ENCODE measurements at regions not wholly inside any gene's neighbourhood (a gene's known extent, or its start where the extent isn't known, plus 50 kb on each side); places are given as distances from the start of the nearest gene placed in this dataset.

DNA sequence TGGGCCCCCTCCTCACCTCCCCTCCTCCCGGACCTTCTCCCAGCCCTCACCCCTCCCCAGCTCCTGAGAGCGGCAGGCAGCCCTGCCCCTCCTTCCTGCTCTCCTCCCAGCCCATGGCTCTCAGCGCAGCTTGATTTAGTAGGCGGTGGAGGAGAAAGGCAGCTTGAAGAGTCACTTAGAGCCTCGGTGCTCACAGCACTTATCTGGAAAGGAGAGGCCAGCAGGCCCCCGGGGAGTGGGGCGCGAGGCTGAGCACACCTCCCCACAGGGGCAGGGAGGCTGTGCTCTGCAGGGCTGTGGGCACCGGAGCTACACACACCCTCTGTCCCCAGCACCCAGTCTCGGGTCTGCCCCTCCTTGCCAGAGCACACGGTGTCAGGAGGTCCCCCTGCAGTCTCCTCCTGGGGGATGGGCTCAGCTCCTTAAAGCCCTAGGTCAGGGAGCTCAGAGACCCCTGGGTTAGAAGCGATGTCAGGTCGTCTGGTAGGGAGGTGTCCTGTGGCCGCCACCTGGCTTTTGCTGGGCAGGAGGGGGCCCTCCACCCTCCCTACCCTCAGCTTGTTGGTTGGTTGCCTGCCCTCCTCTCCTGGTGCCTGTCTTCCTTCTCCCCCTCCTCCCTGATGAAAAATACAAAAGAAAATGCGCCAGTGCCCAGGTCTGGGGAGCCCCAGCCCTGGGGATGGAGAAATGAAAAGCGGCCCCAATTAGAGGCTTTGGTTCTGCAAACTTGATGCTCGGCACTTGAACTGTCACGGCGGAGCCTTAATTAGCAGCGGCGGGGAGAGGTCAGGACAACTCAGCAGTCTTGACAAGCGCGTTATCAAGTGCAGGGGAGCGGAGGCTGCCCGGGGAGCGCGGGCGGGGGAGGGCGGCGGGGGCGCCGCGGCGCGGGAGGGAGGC is 151.1 kb upstream of the GSE1 start:
- no peak for DNase-seq (ENCODE audit: extremely low read depth in 1 of 2, low read depth in 1 of 2)

DNA sequence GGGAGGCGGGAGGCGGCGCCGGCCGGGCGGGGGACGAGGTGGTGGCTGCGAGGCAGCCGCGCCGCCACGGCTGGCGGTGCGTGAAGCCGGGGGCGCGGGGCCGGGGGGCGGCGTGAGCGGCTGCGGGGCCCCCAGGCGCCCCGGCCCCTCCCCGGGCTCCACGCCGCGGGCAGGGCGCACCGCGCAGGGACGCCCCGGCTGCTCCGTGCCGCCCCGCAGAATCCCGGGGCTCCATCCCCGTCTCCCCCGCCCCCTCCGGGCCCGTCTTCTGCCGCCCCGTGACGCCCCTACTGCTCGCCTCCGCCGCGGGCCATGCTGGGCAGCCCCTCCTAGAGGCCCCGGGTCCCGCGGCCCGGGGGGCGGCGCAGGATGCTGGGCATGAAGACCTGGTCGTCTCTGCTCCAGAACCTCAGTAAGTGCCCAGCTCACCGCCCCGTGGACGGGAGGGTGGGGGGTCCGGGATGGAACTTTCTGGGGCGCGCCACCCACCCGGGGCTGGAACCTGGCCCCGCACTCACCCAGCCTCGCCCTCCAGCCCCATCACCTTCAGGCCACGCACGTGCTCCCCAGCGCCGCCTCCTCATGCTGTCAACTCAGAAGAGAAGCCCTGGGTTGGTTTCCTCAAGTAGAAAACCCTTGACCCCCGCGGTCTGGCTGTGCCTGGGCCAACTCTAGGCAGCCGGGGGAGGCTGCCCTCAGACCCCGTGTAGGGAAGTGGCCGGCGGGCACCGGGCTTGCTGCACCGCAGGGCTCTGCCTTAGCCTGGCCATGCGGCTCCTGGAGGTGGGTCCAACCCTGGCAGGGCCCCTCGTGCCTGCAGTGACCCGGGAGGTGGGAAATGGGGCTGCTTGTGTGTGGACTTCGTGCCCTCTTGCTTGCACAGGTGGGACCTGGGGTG is 150.2 kb upstream of the GSE1 start:
- DNase-seq (ENCODE audit: extremely low read depth in 1 of 2, low read depth in 1 of 2), result no peak

DNA sequence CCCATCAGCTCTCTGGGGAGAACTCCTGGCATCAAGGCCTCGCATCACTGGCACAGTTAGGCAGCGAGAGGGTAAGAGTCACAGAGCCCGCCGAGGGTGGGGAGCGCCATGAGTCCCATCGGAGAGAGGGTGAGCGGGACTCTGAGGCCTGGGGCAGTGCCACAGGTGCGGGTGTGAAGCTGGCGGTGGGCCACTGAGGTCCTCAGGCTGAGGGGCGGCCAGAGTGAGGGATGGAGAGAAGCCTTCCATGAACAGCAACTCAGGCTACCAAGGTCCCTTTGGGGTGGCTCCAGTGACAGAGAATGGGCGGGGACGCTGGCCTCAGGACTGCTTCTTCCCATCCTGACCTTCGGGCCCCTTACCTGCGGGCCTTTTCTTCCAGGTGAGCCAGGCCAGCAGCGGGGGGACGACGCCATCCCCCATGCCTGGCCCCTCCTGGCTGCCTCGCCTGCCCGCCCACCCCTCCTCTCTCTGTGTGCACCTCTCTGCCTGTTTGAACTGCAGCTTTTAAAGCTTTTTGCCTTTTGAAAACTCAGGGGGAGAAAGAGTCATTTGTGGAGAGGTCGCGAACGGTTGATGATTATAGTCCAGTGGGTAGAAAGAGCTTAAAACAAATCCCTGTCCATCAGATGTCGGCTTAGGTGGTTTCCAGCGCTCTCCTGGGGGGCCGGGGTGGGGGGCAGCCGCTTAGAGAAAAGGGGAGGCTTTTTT is 149.3 kb upstream of the GSE1 start:
- DNase-seq (ENCODE audit: extremely low read depth in 1 of 2, low read depth in 1 of 2), result no peak

DNA sequence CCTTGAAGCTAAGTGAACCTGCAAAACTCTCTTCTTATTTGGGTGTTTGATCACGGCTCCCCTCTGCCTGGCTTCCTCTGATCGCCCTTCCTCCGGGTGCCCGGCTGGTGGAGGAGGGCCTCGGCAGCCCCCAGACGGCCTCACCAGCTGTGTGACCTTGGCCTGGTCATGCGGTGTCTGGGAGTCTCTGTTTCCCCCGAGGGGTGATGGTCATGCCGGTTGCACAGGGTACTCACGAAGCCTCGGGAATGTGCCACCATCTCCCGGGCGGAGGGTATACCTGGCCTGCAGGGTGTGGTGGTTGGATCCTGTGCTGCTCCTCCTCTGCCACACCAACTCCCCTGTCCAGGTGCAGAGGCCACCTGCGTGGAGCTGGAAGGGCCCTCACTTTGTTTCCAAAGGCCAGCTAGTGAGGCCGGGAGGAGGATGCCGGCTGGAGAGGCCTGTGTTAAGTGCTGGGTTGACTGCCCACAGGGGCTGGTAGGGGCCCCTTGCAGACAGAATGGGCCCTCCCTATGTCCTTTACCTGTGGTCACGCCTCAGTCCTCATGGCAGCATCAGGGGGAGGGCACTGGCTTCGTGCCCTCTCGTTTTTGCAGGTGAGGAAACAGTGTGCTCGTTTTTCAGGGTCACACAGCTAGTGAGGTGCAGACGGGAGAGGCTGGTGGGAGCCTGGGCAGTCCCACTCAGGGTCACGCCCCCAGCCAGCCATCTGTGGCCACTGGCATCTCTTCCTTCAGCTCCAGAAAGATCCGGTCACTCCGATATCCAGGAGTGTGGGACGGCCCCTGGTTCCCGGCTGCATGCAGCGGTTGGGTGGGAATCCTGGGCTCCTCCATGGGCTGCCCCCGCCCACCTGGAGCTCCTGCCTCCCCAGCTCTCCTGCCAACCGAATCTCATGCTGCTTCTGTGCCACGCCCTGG is 148.5 kb upstream of the GSE1 start:
- DNase-seq (ENCODE audit: extremely low read depth in 1 of 2, low read depth in 1 of 2), result no peak

DNA sequence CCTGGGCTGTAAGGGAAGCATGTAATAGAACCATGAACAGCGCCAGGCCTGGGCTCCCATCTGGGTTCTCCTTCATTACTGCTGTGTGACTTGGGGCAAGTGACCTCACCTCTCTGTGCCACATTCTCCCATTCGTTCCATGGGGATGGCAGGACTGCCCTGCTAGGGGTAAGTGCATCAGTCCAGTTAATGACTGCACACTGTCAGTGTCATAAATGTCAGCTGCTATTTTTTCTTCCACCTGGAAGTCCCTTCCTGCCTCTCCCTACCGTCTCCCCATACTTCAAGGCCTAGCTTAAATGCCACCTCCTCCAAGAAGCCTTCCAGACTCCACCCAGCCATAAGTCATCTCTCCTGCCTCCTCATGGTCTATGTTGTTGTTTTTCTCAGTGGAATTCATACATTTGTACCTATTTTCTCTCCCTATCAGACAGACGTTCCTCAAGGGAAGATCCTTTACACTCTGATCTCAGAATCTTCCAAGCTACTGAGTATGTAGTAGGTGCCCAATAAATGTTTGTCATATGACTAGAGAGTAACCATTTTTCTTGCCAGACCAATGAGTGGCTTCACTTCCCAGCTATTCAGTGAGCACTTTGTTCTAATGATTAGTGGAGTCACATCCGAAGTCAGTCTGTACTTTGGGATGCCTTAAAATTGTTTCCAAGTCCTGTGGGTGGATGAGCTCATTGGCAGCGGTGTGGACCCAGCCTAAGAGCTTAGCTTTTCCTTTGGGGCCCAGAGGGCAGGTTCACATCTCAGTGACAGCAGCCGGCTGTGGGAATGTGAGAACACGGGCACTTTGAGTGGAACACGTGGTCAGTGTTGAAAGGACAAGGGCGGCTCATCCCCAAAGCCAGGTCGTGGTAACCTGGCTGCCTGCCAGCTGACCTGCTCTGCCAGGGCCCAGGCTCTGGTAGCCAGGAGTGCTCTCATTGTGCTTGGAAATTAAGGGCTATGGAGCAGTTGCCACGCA is 147.5 kb upstream of the GSE1 start:
- no peak for DNase-seq (ENCODE audit: extremely low read depth in 1 of 2, low read depth in 1 of 2)

DNA sequence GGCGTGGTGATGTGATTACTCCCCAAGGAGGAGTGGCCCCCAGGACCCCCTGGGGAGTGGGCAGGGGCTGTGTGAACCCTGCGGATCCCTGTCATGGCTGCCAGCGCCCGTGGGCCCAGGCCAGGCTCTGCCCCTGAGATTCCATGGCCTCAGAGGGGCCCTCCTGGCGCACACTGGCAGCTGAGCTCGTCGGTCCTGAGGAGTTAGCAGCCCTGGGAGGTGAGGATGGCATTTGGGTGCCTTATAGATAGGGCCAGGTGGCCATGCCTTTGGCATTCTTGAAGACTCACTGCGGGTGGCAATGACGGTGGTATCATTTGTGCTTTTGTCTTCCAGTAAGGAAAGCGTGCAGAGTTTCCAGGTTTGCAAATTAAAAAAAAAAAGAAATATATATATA is 146.8 kb upstream of the GSE1 start:
- no peak for DNase-seq (ENCODE audit: extremely low read depth in 1 of 2, low read depth in 1 of 2)

DNA sequence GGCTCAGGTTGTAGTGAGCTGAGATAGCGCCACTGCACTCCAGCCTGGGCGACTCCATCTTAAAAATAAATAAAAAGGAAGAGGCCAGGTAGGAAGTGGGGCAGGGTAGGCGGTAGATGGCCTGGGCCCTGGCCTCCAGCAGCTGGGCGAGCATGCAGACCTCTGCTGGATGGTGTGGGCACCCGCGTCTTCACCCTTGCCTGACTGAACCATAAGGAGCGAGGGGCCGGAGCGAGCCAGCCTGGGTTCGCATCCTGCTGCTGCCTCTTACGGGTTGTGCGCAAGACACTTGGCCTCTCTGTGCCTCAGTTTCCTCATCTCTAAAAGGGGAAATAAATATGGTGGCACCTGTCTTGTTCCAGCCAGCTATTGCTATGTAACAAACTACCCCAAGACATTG is 146.1 kb upstream of the GSE1 start:
- no peak for DNase-seq (ENCODE audit: extremely low read depth in 1 of 2, low read depth in 1 of 2)

DNA sequence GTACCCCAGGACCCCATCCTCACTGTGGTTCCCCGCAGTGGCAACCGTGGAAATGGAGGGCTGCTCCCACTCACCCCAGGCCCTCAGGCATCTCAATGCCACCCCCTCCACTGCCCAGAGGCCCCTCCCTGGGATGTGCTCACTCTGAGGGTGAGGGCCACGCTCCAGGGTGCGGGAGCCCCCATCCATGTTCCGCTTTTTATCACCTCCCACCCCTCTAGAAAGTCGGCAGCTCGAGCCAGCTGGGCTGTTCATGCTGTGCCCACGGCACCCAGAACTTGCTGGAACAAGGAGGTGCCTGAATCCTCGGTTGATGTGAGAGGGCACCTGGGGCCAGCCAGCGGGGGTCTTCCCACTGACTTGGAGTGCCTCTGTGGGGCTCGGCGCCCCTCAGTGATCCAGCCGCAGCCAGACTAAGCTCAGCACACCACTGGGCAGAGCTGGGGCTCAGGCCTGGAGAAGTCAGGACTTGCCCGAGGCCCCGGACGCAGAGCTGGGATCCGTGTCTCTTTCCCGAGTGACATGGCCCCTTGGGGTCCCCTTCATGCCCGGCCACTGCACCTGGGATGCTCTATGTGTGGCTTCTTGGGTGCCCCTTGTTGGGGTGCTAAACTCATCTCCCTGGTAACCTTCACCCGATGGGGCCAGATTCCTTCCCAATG is 143.1 kb upstream of the GSE1 start:
- DNase-seq (ENCODE audit: extremely low read depth in 1 of 2, low read depth in 1 of 2), result no peak

DNA sequence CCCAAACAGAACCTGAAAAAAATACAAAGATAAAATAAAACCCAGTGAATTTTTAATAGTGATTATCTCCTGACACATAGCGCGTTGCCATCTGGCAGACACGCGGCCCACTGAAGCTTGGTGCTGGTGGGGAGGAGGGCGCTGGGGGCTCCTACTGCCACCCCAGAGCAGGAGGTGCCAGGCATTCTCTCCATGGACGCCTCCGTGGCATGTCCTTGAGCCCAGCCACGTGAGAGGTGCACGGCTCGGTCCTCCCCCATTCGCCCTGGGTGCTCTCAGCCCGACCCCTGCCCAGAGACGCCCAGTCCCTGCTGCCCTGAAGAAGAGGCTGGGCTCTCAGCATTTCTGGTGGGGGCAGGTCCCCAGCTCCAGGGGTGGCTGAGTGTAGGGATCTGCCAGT is 142.2 kb upstream of the GSE1 start:
- no peak for DNase-seq (ENCODE audit: extremely low read depth in 1 of 2, low read depth in 1 of 2)

DNA sequence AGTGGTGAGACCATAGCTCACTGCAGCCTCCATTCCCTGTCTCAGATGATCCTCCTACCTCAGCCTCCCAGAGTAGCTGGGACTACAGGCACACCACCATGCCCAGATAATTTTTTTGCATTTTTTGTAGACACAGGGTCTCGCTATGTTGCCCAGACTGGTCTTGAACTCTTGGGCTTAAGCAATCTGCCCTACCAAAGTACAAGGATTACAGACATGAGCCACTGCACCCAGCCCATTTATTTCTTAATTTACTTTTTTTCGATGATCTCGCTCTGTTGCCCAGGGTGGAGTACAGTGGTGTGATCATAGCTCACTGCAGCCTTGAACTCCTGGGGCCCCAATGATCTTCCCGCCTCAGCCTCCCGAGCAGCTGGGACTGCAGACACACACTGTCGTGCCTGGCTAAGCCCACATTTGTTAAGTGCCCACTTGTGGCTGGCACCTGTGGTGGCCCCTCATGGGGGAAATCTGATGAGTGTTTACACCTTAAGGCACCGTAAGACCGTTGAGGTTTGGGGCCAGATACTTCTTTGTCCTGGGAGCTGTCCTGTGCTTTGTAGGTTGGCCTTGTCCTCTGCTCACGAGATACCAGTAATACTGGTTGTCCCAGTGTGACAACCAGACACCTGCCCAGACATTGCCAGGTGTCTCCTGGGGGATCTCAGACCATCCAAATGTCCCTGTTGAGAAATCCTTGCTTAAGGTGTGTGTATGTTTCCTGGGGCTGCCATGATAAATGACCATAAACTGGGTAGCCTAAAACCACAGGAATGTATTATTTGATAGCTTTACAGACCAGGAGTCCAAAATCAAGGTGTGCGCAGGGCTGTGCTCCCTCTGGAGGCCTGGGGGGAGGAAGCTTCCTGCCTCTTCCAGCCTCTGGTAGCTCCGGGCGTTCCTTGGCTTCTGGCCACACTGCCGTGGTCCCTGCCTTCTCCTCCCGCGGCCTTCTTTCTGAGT is 141.4 kb upstream of the GSE1 start:
- DNase-seq (ENCODE audit: extremely low read depth in 1 of 2, low read depth in 1 of 2), result no peak

DNA sequence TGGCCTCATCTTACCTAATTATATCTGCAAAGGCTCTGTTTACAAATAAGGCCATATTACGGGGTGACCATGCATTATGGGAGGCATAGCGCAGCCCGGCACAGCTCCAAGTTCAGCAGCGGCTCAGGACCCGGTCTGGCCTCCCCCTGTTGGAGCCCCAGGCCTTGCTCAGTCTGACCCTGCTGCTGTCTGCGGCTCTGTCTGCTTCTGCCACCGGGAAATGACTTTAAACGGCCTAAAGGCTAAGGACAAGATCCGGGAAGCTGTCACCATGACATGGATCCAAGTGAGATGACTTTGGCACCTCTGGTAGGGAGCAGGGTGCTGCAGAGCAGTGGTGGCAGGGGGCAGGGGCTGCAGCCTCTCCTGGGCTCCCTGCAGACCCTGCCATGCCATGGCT is 140.6 kb upstream of the GSE1 start:
- no peak for DNase-seq (ENCODE audit: extremely low read depth in 1 of 2, low read depth in 1 of 2)

DNA sequence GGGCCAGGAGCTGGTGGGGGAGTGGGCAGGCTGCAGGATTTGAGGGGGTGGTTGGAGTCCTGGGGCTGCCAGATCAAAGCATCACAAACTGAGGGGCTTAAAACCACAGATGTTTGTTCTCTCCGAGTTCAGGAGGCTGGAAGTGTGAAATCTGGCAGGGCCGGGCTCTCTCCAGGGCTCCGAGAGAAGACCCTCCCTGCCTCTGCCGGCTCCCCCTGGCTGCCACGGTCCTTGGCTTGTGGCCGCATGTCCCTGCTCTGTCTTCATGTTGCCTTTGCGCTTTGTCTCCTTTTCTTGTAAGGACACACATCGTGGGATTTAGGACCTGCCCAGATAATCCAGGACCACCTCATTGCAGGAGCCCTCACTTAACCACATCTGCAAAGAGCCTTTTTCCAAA is 139.8 kb upstream of the GSE1 start:
- no peak for DNase-seq (ENCODE audit: extremely low read depth in 1 of 2, low read depth in 1 of 2)

DNA sequence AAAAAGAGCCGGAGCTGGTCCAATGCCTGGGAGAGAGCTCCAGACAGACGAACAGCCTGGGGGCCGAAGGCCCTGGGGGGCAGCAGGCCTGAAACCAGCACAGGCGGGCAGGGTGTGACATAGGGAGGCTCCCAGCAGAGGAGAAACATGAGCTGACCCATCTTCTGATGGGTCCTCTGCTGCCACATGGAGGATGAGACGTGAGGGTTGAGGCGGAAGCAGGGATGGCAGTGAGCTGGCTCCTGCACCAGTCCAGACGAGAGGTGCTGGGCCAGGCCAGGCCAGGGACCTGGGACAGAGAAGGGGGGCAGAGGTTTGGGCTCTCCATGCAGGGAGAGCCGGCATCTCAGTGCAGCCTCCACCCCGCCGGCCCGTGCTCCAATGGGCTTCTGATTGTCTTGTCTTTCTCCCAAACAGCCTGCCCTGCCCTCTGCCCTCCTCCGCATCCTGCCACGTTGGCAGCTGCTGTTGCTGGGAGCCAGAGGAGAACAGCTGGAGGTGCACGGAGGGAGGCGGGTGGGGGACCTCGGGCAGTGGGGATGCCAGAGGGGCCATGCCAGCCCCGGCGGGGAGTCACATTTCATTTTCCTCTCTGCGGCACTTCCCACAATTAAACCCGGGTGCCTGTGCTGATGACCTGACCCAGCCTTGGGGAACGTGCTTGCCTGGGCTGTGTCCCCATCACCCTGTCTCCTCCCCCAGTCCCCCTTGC is 139.1 kb upstream of the GSE1 start:
- DNase-seq (ENCODE audit: extremely low read depth in 1 of 2, low read depth in 1 of 2), result no peak

DNA sequence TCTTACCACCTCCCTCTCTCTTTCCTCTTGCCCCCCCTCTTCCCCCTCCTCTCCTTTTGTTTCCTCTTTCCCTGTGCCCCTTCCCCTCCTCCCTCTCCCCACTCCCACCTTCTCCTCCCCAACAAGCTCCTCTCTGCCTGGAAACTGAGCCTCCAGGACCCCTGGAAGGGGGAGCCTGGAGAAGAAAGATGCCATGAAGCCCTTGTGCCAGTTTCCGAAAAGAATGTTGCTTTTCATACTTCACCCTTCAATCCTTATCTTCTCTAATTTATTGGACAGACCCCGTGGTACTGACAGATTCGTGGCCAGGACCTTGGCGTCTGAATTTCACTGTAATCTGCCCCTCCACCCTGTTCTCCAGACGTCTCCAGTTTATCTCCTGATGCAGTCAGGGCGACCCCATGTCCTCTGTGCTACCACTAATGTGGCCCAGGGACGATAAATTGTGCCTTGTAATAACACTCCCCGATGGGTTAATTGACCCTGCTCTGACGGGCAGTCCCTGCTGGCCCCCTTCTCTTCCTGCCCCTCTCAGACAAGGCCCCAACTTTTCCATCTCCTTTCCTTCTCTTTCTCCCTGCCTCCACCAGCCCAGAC is 138.4 kb upstream of the GSE1 start:
- DNase-seq (ENCODE audit: extremely low read depth in 1 of 2, low read depth in 1 of 2), result no peak

DNA sequence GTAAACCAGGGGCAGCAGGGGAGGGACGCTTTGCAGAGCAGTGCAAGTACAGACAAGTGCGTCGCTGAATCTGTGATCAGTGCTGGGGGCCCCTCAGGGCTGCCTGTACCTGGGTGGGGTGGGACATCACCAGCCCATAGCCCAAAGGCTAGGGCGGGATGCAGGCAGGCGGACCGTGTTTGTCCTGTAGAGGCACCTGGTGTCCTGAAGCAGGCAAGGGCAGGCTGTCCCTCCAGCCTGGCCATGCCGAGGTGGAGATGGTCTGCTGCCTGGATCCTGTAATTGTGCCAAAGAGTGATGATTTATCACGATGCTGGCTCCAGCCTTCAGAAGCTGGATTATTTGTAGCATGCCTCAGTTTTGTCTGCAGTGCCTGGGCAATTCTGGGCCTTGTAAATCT is 137.9 kb upstream of the GSE1 start:
- DNase-seq (ENCODE audit: extremely low read depth in 1 of 2, low read depth in 1 of 2), result no peak

DNA sequence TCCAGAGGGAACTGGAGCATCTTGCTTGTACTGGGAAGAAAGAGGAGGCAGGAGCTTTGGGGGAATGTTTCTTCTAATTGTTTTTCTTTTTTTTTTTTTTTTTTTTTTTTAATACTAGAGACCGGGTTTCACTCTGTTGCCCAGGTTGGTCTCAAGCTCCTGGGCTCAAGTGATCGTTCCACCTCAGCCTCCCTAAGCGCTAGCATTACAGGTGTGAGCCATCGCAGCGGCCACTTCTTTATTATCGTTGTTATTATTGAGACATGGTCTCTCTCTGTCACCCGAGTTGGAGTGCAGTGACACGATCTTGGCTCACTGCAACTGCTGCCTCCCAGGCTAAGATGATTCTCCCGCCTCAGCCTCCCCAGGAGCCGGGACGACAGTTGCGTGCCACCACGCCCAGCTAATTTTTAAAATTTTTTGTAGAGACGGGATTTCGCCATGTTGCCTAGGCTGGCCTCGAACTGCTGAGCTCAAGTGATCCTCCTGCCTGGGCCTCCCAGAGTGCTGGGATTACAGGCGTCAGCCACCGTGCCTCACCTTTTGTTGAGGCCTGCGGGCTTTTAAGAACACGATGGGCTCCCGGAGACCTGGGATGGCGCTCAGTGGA is 137.3 kb upstream of the GSE1 start:
- DNase-seq (ENCODE audit: extremely low read depth in 1 of 2, low read depth in 1 of 2), result no peak
